ENCODE measurements at regions not wholly inside any gene's neighbourhood (a gene's known extent, or its start where the extent isn't known, plus 50 kb on each side); places are given as distances from the start of the nearest gene placed in this dataset.

- TF ChIP-seq, protein P1, sequence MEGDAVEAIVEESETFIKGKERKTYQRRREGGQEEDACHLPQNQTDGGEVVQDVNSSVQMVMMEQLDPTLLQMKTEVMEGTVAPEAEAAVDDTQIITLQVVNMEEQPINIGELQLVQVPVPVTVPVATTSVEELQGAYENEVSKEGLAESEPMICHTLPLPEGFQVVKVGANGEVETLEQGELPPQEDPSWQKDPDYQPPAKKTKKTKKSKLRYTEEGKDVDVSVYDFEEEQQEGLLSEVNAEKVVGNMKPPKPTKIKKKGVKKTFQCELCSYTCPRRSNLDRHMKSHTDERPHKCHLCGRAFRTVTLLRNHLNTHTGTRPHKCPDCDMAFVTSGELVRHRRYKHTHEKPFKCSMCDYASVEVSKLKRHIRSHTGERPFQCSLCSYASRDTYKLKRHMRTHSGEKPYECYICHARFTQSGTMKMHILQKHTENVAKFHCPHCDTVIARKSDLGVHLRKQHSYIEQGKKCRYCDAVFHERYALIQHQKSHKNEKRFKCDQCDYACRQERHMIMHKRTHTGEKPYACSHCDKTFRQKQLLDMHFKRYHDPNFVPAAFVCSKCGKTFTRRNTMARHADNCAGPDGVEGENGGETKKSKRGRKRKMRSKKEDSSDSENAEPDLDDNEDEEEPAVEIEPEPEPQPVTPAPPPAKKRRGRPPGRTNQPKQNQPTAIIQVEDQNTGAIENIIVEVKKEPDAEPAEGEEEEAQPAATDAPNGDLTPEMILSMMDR (IDR thresholded peaks at IDR 0.05) = no peak
- TF ChIP-seq POLR2A (IDR thresholded peaks at IDR 0.05) = no peak
- TF ChIP-seq EP300 (IDR thresholded peaks at IDR 0.05) = no peak
Measured at GRCh38 chr15:29333261-29333660, 63.6 kb upstream of the NSMCE3 start.

All from ovary (tissue), 3 donors.